Calu3 (cell line): ENCODE measurements at regions not wholly inside any gene's neighbourhood (a gene's known extent, or its start where the extent isn't known, plus 50 kb on each side); places are given as distances from the start of the nearest gene placed in this dataset.

Experiments used
- BruUV-seq: library from RNA; stranded (reverse); fragments of 400-500 nt; replicated peaks from 2 replicates; lab custom pipeline; 2021; lab: Mats Ljungman, UMichigan
- CTCF ChIA-PET: fragments of 300-600 bp; sonication (Branson Sonifier 250); formaldehyde crosslinking; loops from one replicate; lab custom pipeline; 2022; ENCODE audit warnings: antibody characterized with exemption; lab: Charles Lee
- DNase-seq: peaks from one replicate; pipeline ENCODE4 v3.0.0; 2022
- H3K27ac Mint-ChIP-seq: one replicate; pipeline ENCODE4 v1.8.0; 2022; ENCODE audit warnings: mixed read lengths; ENCODE audit not compliant: unreplicated experiment
- H3K27me3 Mint-ChIP-seq: one replicate; pipeline ENCODE4 v1.8.0; 2022; ENCODE audit warnings: mixed read lengths; ENCODE audit not compliant: unreplicated experiment
- H3K36me3 Mint-ChIP-seq: one replicate; pipeline ENCODE4 v1.8.0; 2022; ENCODE audit warnings: mild to moderate bottlenecking, moderate library complexity, mixed read lengths; ENCODE audit not compliant: insufficient read depth, unreplicated experiment
- H3K4me1 Mint-ChIP-seq: one replicate; pipeline ENCODE4 v1.8.0; 2022; ENCODE audit warnings: mild to moderate bottlenecking, low read depth, mixed read lengths; ENCODE audit not compliant: unreplicated experiment
- H3K4me3 Mint-ChIP-seq: one replicate; pipeline ENCODE4 v1.8.0; 2022; ENCODE audit warnings: mild to moderate bottlenecking, low read depth, moderate library complexity, mixed read lengths; ENCODE audit not compliant: unreplicated experiment
- H3K9me3 Mint-ChIP-seq: one replicate; pipeline ENCODE4 v1.8.0; 2022; ENCODE audit warnings: low read depth, mixed read lengths; ENCODE audit not compliant: unreplicated experiment
- CTCF ChIP-seq: fragments of 200-600 bp; IDR thresholded peaks from one replicate; pipeline ENCODE4 v1.8.0; 2022; ENCODE audit warnings: antibody characterized with exemption; ENCODE audit not compliant: unreplicated experiment
- intact Hi-C: fragments of 100-400 bp; cut with micrococcal nuclease; formaldehyde crosslinking; loops from one replicate; pipeline ENCODE4 v1.10.0; 2022; ENCODE audit not compliant: unreplicated experiment

- Mint-ChIP-seq H3K4me3 (no peak overlapping the region), H3K9me3 (peaks cover 7% of the 10 kb centered on the region)
Observed at GRCh38 chr1:173354937-173355280, 122.2 kb upstream of the PRDX6 start.

GRCh38 chr1:173355281-173356031, 121.7 kb upstream of the PRDX6 start:
- no peaks in the 10 kb centered on the region for H3K4me1 Mint-ChIP-seq
- no peaks in the 10 kb centered on the region for H3K27me3 Mint-ChIP-seq
- no peak for TF ChIP-seq CTCF
- intact Hi-C loops = no loop called here
- CTCF ChIA-PET = no interaction called here
- BruUV-seq = no TSS peak
- no peak overlapping the region for H3K27ac Mint-ChIP-seq
- no peaks in the 10 kb centered on the region for H3K36me3 Mint-ChIP-seq
- no peak for DNase-seq
- H3K4me3 Mint-ChIP-seq = no peak overlapping the region
- H3K9me3 Mint-ChIP-seq = peaks cover 7% of the 10 kb centered on the region

More at GRCh38 chr1:173354937-173355280, 122.2 kb upstream of the PRDX6 start:
- no peaks in the 10 kb centered on the region for H3K27me3 Mint-ChIP-seq
- H3K4me1 Mint-ChIP-seq = no peaks in the 10 kb centered on the region
- no peak for DNase-seq
- no peak for TF ChIP-seq CTCF
- CTCF ChIA-PET = no interaction called here
- H3K27ac Mint-ChIP-seq = no peak overlapping the region
- H3K36me3 Mint-ChIP-seq = no peaks in the 10 kb centered on the region
- intact Hi-C loops = no loop called here
- BruUV-seq = no TSS peak

- no peaks in the 10 kb centered on the region for H3K36me3 Mint-ChIP-seq
- no peaks in the 10 kb centered on the region for H3K27me3 Mint-ChIP-seq
- intact Hi-C loops = no loop called here
- H3K27ac Mint-ChIP-seq = no peak overlapping the region
- H3K4me3 Mint-ChIP-seq = no peak overlapping the region
- no peak for DNase-seq
- CTCF ChIA-PET = no interaction called here
- peaks cover 7% of the 10 kb centered on the region for H3K9me3 Mint-ChIP-seq
- BruUV-seq = no TSS peak
- no peak for TF ChIP-seq CTCF
- H3K4me1 Mint-ChIP-seq = no peaks in the 10 kb centered on the region
Observed at GRCh38 chr1:173356191-173356762, 120.9 kb upstream of the PRDX6 start.

- H3K36me3 Mint-ChIP-seq = no peaks in the 10 kb centered on the region
- intact Hi-C loops = no loop called here
- DNase-seq = no peak
- H3K27ac Mint-ChIP-seq = no peak overlapping the region
- CTCF ChIA-PET = interaction anchor here (0.6 kb wide), 1 partner anchor 861 kb away, joined by 3 read pairs; no protein-coding TSS in a partner anchor
- H3K4me3 Mint-ChIP-seq = no peak overlapping the region
- no peak for TF ChIP-seq CTCF
- H3K9me3 Mint-ChIP-seq = no peaks in the 10 kb centered on the region
- H3K27me3 Mint-ChIP-seq = no peaks in the 10 kb centered on the region
- H3K4me1 Mint-ChIP-seq = no peaks in the 10 kb centered on the region
- BruUV-seq = no TSS peak
Observed at GRCh38 chr1:173360487-173361063, 116.6 kb upstream of the PRDX6 start.
